ENCODE measurements at regions not wholly inside any gene's neighbourhood (a gene's known extent, or its start where the extent isn't known, plus 50 kb on each side); places are given as distances from the start of the nearest gene placed in this dataset.

DNA sequence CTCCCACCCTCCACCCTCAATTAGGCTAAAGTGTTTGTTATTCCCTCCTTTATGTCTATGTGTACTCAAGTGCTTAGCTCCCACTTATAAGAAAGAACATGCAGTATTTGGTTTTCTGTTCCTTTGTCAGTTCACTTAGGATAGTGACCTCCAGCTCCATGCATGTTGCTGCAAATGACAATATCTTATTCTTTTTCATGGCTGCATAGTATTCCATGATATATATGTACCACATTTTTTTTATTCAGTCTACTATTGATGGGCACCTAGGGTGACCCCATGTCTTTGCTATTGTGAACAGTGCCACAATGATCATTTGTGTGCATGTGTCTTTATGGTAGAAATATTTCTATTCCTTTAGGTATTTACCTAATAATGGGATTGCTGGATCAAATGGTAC lies 114.3 kb downstream of the DLEU7 start:
- H3K27me3 Mint-ChIP-seq = peaks cover 0 to 7% of the 10 kb centered on the region in 2 donors
- ChIA-PET POLR2A (no interaction called here), CTCF (no interaction called here)
- no peaks in the 10 kb centered on the region for H3K9me3 ChIP-seq
- H3K4me1 Mint-ChIP-seq = peaks cover 5 to 7% (median 7%) of the 10 kb centered on the region in 3 donors
- no peak overlapping the region for H3K27ac ChIP-seq (ENCODE audit: low read length)
- no peaks in the 10 kb centered on the region for H3K36me3 ChIP-seq (ENCODE audit: control insufficient read depth in 2 of 2, extremely low read depth in 1 of 2, insufficient read depth in 1 of 2, low read length in 1 of 2)
- ATAC-seq (replicated peaks in 1 of 4) (no peak), DNase-seq (no peak)
- peaks cover 0 to 6% of the 10 kb centered on the region in 2 experiments for H3K4me1 ChIP-seq (ENCODE audit: control insufficient read depth in 1 of 2, extremely low read depth in 1 of 2, insufficient read depth in 2 of 2, low read length in 2 of 2)
- no peaks in the 10 kb centered on the region for H3K27me3 ChIP-seq (replicated peaks in 1 of 2; ENCODE audit: control insufficient read depth in 2 of 2, extremely low read depth in 1 of 2, insufficient read depth in 2 of 2, low read length in 1 of 2)
- H3K27ac Mint-ChIP-seq = no peak overlapping the region
- H3K4me3 Mint-ChIP-seq = no peak overlapping the region
- peaks cover 3 to 4% (median 3%) of the 10 kb centered on the region in 3 donors for H3K9me3 Mint-ChIP-seq
- H3K36me3 Mint-ChIP-seq = peaks cover 3% of the 10 kb centered on the region
- H3K4me3 ChIP-seq (ENCODE audit: control insufficient read depth in 1 of 2, extremely low read depth in 1 of 2, low read length in 1 of 2) = no peak overlapping the region

DNA sequence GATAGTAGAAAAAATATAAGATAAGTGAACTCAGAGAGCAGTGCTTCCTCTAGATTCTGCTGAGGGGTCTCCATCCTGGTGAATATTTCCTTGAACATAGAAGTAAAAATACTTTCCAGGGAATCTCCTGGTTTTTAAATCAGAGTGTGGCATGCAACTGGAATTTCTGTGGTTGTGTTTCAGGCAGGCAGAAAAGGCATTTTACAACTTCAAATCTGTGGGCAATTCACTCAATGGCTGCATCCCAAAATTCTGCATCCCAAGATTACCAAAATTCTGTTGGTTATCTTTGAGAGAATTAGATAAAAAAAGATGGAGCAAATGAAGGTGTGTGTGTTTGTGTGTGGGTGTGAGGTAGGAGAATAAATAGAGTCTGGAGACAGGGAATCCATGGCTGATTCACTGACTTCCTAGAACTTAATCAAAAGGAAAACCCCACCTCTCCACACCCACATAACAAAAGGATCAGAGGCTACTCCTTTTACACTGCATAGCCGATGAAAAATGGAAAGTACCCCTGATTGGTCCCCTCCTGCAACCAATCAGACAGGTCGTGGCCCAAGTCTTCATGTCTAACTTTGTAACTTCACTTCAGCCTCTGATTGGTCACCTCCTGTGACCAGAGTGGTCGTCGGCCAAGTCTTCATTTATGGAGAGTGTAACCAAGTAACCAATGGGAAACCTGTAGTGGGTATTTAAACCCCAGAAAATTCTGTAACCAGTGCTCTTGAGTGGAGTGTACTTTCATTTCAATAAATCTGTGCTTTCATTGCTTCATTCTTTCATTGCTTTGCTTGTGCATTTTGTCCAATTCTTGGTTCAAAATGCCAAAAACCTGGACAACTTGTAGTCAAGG lies 112.8 kb downstream of the DLEU7 start:
- WGBS (ENCODE audit: insufficient coverage) = no CpG with 5 or more reads among the region's 4 CpGs

DNA sequence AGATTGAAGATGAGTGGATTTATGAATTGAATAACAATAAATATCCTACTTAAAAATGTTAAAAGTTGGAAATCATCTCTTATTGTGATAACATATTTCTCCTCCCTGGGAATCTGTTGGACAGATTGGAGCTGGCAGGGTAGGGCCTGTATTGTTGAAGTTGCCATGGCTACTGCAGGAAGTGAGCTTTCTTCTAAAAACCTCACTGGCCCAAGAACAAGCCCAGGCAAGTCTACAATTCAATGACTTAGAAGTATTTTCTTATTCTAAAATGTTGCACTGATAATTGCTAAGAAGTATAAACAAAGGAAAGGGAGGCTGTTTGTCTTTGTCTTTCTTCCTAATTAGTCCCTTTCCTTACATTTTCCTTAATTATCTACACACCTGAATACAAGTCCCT lies 112.1 kb downstream of the DLEU7 start:
- no peaks in the 10 kb centered on the region for H3K36me3 ChIP-seq (ENCODE audit: control insufficient read depth in 2 of 2, extremely low read depth in 1 of 2, insufficient read depth in 1 of 2, low read length in 1 of 2)
- H3K4me3 Mint-ChIP-seq = no peak overlapping the region
- peaks cover 0 to 6% of the 10 kb centered on the region in 2 experiments for H3K4me1 ChIP-seq (ENCODE audit: control insufficient read depth in 1 of 2, extremely low read depth in 1 of 2, insufficient read depth in 2 of 2, low read length in 2 of 2)
- no peaks in the 10 kb centered on the region for H3K27me3 ChIP-seq (replicated peaks in 1 of 2; ENCODE audit: control insufficient read depth in 2 of 2, extremely low read depth in 1 of 2, insufficient read depth in 2 of 2, low read length in 1 of 2)
- H3K4me3 ChIP-seq (ENCODE audit: control insufficient read depth in 1 of 2, extremely low read depth in 1 of 2, low read length in 1 of 2) = no peak overlapping the region
- H3K9me3 ChIP-seq = no peaks in the 10 kb centered on the region
- H3K27ac ChIP-seq (ENCODE audit: low read length) = no peak overlapping the region
- CTCF ChIA-PET = no interaction called here
- peaks cover 0 to 2% of the 10 kb centered on the region in 2 donors for H3K27me3 Mint-ChIP-seq
- no peak overlapping the region for H3K27ac Mint-ChIP-seq
- peaks cover 3% of the 10 kb centered on the region for H3K36me3 Mint-ChIP-seq
- no peak for DNase-seq
- POLR2A ChIA-PET = no interaction called here
- peaks cover 3 to 4% (median 3%) of the 10 kb centered on the region in 3 donors for H3K9me3 Mint-ChIP-seq
- H3K4me1 Mint-ChIP-seq = peaks cover 5 to 7% (median 7%) of the 10 kb centered on the region in 3 donors
- ATAC-seq (replicated peaks in 1 of 4) = no peak

More for the DNA sequence above, 112.8 kb downstream of the DLEU7 start:
- Histone ChIP-seq H3K27me3 (replicated peaks in 1 of 2; ENCODE audit: control insufficient read depth in 2 of 2, extremely low read depth in 1 of 2, insufficient read depth in 2 of 2, low read length in 1 of 2) (no peaks in the 10 kb centered on the region), H3K36me3 (ENCODE audit: control insufficient read depth in 2 of 2, extremely low read depth in 1 of 2, insufficient read depth in 1 of 2, low read length in 1 of 2) (no peaks in the 10 kb centered on the region), H3K4me1 (ENCODE audit: control insufficient read depth in 1 of 2, extremely low read depth in 1 of 2, insufficient read depth in 2 of 2, low read length in 2 of 2) (peaks cover 0 to 6% of the 10 kb centered on the region in 2 experiments), H3K4me3 (ENCODE audit: control insufficient read depth in 1 of 2, extremely low read depth in 1 of 2, low read length in 1 of 2) (no peak overlapping the region), H3K27ac (ENCODE audit: low read length) (no peak overlapping the region), H3K9me3 (no peaks in the 10 kb centered on the region)
- ATAC-seq (replicated peaks in 1 of 4) = no peak
- Mint-ChIP-seq H3K9me3 (peaks cover 3 to 4% (median 3%) of the 10 kb centered on the region in 3 donors), H3K27ac (no peak overlapping the region), H3K36me3 (peaks cover 3% of the 10 kb centered on the region), H3K27me3 (peaks cover 0 to 2% of the 10 kb centered on the region in 2 donors), H3K4me1 (peaks cover 5 to 7% (median 7%) of the 10 kb centered on the region in 3 donors), H3K4me3 (no peak overlapping the region)
- DNase-seq = no peak
- CTCF ChIA-PET = no interaction called here
- POLR2A ChIA-PET = no interaction called here

DNA sequence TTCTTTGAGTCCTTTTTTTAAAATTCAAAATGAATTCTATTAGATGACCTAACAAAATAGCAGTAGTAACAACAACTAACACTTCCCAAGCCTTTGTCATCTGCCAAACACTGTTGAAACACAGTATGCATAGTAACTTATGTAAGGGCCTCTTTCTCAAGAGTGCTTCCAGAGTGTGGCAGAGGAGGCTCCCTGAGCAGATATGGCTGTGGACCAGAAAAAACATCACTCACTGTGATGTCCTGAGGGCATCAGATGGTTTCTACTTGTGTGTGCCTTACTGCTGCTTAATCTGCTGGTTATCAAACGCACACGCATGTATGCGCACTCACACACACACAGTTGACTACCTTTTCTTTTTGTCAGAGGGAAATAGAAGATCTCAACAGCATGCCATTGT lies 110.8 kb downstream of the DLEU7 start:
- ATAC-seq (replicated peaks in 1 of 4) (no peak), DNase-seq (no peak)
- no peak overlapping the region for H3K4me3 ChIP-seq (ENCODE audit: control insufficient read depth in 1 of 2, extremely low read depth in 1 of 2, low read length in 1 of 2)
- H3K27ac ChIP-seq (ENCODE audit: low read length) = no peak overlapping the region
- H3K4me1 Mint-ChIP-seq = peaks cover 5 to 7% (median 7%) of the 10 kb centered on the region in 3 donors
- ChIA-PET CTCF (interaction anchor here in 1 of 2 donors (0.6 kb wide), 1 partner anchor 1452 kb away, joined by 4 read pairs; no protein-coding TSS in a partner anchor), POLR2A (interaction anchor here in 1 of 2 donors (0.6 kb wide), 1 partner anchor 117 kb away, joined by 3 read pairs; no protein-coding TSS in a partner anchor)
- H3K36me3 ChIP-seq (ENCODE audit: control insufficient read depth in 2 of 2, extremely low read depth in 1 of 2, insufficient read depth in 1 of 2, low read length in 1 of 2) = no peaks in the 10 kb centered on the region
- H3K4me3 Mint-ChIP-seq = no peak overlapping the region
- H3K27me3 Mint-ChIP-seq = peaks cover 0 to 2% of the 10 kb centered on the region in 2 donors
- WGBS (ENCODE audit: insufficient coverage) = no CpG with 5 or more reads among the region's 3 CpGs
- H3K9me3 ChIP-seq = no peaks in the 10 kb centered on the region
- peaks cover 3% of the 10 kb centered on the region for H3K36me3 Mint-ChIP-seq
- peaks cover 3 to 4% (median 3%) of the 10 kb centered on the region in 3 donors for H3K9me3 Mint-ChIP-seq
- H3K4me1 ChIP-seq (ENCODE audit: control insufficient read depth in 1 of 2, extremely low read depth in 1 of 2, insufficient read depth in 2 of 2, low read length in 2 of 2) = peaks cover 0 to 6% of the 10 kb centered on the region in 2 experiments
- no peaks in the 10 kb centered on the region for H3K27me3 ChIP-seq (replicated peaks in 1 of 2; ENCODE audit: control insufficient read depth in 2 of 2, extremely low read depth in 1 of 2, insufficient read depth in 2 of 2, low read length in 1 of 2)
- H3K27ac Mint-ChIP-seq = no peak overlapping the region

DNA sequence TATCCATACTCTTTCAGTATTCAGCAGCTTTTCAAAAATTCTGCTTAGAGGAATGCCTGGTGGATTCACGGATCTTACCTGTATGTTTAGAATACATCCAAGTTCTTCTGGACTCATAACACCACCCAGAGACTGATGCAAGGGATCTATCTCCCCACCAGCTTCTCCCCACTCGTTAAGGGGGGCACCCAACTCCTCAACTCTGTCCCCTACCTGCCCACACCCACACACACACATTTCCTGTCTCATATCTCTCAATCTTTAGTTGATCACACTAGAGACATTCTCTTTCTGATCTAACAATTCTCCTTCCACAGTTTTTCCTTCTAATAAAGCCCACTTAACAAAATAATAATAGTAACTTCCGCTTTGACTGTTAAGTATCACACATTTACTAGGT lies 110.1 kb downstream of the DLEU7 start:
- Mint-ChIP-seq H3K9me3 (peaks cover 3 to 4% (median 3%) of the 10 kb centered on the region in 3 donors), H3K36me3 (peaks cover 3% of the 10 kb centered on the region), H3K4me1 (peaks cover 5 to 7% (median 7%) of the 10 kb centered on the region in 3 donors), H3K27ac (no peak overlapping the region), H3K4me3 (no peak overlapping the region), H3K27me3 (peaks cover 0 to 2% of the 10 kb centered on the region in 2 donors)
- ATAC-seq (replicated peaks in 1 of 4) = no peak
- Histone ChIP-seq H3K27ac (ENCODE audit: low read length) (no peak overlapping the region), H3K36me3 (ENCODE audit: control insufficient read depth in 2 of 2, extremely low read depth in 1 of 2, insufficient read depth in 1 of 2, low read length in 1 of 2) (no peaks in the 10 kb centered on the region), H3K9me3 (no peaks in the 10 kb centered on the region), H3K4me3 (ENCODE audit: control insufficient read depth in 1 of 2, extremely low read depth in 1 of 2, low read length in 1 of 2) (no peak overlapping the region), H3K4me1 (ENCODE audit: control insufficient read depth in 1 of 2, extremely low read depth in 1 of 2, insufficient read depth in 2 of 2, low read length in 2 of 2) (peaks cover 0 to 6% of the 10 kb centered on the region in 2 experiments), H3K27me3 (replicated peaks in 1 of 2; ENCODE audit: control insufficient read depth in 2 of 2, extremely low read depth in 1 of 2, insufficient read depth in 2 of 2, low read length in 1 of 2) (no peaks in the 10 kb centered on the region)
- DNase-seq = no peak
- ChIA-PET CTCF (interaction anchor here in 1 of 2 donors (0.6 kb wide), 1 partner anchor 1453 kb away, joined by 4 read pairs; no protein-coding TSS in a partner anchor), POLR2A (no interaction called here)
- 0% methylated on average over 1 of the region's 3 CpGs for WGBS (ENCODE audit: insufficient coverage)

DNA sequence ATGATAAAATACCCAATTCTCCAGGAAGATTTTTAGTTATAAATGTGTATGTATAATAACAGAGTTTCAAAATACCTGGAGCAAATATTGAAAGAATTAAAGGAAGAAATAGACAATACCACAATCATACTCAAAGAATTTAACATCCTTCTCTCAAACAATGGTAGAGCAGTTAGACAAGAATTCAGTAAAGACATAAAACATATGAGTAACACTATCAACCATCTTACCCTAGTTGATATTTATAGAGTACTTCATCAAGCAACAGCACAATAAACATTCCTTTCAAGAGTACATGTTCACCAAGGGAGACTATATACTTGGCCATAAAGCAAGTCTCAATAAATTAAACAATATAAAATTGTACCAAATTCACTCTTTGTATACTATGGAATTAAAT lies 108.4 kb downstream of the DLEU7 start:
- Mint-ChIP-seq H3K27ac (no peak overlapping the region), H3K36me3 (peaks cover under 1% of the 10 kb centered on the region), H3K4me1 (peaks cover 5 to 7% (median 7%) of the 10 kb centered on the region in 3 donors), H3K4me3 (no peak overlapping the region), H3K27me3 (peaks cover 0 to under 1% of the 10 kb centered on the region in 2 donors), H3K9me3 (peaks cover 0 to 3% (median under 1%) of the 10 kb centered on the region in 3 donors)
- Histone ChIP-seq H3K36me3 (ENCODE audit: control insufficient read depth in 2 of 2, extremely low read depth in 1 of 2, insufficient read depth in 1 of 2, low read length in 1 of 2) (no peaks in the 10 kb centered on the region), H3K27me3 (replicated peaks in 1 of 2; ENCODE audit: control insufficient read depth in 2 of 2, extremely low read depth in 1 of 2, insufficient read depth in 2 of 2, low read length in 1 of 2) (no peaks in the 10 kb centered on the region), H3K9me3 (no peaks in the 10 kb centered on the region), H3K4me1 (ENCODE audit: control insufficient read depth in 1 of 2, extremely low read depth in 1 of 2, insufficient read depth in 2 of 2, low read length in 2 of 2) (peaks cover 0 to 6% of the 10 kb centered on the region in 2 experiments), H3K27ac (ENCODE audit: low read length) (no peak overlapping the region), H3K4me3 (ENCODE audit: control insufficient read depth in 1 of 2, extremely low read depth in 1 of 2, low read length in 1 of 2) (no peak overlapping the region)
- ATAC-seq (replicated peaks in 1 of 4) = no peak
- POLR2A ChIA-PET = interaction anchor here in 1 of 2 donors (0.6 kb wide), 1 partner anchor 96 kb away, joined by 3 read pairs; no protein-coding TSS in a partner anchor
- DNase-seq = no peak
- CTCF ChIA-PET = no interaction called here

Data from T-cell (primary cell).